Hematopoietic multipotent progenitor cell treated with erythropoietin and hydrocortisone succinate and interleukin-3 and kit ligand, for 6 days (in vitro differentiated cells): ENCODE measurements at regions not wholly inside any gene's neighbourhood (a gene's known extent, or its start where the extent isn't known, plus 50 kb on each side); places are given as distances from the start of the nearest gene placed in this dataset.
"Not testable (repeated sequence)": the region's sequence is repeated elsewhere in the genome, so short reads cannot be mapped to it uniquely, and the experiment has no call there.

Experiments used
- DNase-seq: peaks from one replicate; pipeline ENCODE4 v3.0.0-alpha.2; 2015

DNA sequence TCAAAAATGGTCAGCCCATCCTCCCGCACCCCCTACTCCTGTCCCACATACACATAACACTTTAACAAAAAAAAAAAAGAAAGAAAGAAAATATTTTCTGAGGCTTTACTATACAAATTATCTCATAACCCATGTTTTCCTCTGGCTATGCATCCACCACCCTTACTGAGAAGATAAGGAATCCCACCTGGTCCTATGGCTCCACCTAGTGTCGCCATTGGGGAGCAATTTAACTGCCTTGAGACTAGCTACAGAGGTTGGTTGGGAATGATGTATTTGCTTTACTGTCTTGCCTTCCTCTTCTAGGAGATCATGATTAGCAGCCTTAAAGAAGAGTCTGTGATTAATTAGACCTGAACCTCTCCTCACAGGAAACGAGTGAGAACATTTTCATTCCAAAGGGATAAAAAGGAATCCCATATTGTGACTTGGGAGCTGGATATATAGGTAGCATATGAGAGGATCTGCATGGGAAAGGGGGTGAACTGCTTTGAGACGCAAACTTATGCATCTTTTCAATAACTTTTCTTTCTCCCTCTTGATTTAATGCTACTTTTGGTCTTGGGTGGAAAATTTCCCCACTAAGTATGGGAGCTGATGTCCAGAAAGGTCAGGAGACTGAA is 77.7 kb upstream of the SELENOP start:
- peak; percentile 94 for DNase-seq

GRCh38 chr5:42888771-42889170 is 77.1 kb upstream of the SELENOP start:
- DNase-seq = no peak

- DNase-seq = no peak
Measured at GRCh38 chr5:42887575-42887974, 75.9 kb upstream of the SELENOP start.

DNA sequence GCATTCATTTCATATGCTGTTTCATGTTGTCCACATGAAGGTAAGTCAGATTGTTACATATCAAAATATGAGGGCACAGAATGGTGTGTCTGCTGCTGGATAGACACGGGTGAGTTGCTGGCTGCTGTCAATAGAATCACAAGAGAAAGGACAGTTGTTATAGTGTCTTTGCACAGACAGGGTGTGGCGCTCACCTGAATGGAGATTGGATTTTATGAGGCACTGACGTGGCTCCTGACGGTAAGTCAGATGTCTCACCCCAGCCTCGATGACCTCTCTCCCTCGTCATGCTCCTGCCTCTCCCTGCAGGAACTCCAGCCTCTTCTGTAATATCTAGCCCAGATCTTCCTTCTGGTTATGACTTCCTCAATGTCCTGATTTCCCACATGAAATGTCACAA is 75.4 kb upstream of the SELENOP start:
- no peak for DNase-seq

DNA sequence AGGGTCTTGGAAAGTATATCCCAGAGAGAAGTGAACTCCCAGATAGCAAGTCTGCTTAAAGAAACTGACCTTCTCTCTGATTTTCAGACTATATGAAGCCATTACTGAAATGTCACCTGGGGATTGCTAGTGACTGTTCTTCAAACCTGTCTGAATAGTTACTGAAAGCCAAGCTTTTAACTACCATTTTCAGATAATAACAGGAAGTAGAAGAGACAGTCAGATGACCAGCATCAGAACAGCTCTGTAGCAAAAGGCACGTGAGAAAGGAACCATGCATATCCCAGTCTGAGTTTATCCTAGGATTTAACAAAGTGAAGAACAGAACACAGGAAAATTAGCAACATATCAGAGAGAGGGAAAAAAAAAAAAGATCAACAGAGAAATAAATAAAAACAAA is 74.9 kb upstream of the SELENOP start:
- no peak for DNase-seq

GRCh38 chr5:42884326-42884725 is 72.6 kb upstream of the SELENOP start:
- no peak for DNase-seq

GRCh38 chr5:42881416-42882117 is 69.9 kb upstream of the SELENOP start:
- no peak for DNase-seq

DNA sequence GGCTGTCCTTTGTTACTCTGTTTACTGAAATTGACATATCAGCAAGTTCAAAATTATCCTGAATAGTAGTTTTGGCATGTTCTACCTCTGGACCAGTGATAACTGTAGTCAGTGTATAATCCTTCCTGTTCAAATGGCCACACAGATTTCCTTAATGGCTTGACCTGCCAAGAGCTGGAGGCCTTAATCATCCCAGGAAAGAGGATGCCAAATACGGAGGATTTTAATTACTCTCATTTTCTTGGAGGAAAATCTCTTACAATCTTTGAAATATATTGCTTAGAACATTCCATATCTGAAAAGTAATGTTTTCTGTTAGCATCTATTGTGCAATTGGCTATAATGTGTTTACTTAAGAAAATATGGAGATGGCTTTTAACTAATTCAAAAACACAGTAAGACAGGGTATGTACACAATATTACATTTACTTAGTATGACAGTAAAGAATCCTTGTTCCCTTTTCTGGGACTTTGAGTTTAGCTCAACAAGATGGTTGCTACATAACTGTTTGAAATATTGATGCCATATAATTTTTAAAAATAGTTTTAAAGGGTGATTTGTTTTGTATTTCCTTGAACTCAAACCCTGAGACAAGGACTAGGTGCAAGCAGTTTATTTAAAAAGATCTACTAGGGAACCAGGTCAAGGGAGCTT is 68.9 kb upstream of the SELENOP start:
- no peak for DNase-seq

DNA sequence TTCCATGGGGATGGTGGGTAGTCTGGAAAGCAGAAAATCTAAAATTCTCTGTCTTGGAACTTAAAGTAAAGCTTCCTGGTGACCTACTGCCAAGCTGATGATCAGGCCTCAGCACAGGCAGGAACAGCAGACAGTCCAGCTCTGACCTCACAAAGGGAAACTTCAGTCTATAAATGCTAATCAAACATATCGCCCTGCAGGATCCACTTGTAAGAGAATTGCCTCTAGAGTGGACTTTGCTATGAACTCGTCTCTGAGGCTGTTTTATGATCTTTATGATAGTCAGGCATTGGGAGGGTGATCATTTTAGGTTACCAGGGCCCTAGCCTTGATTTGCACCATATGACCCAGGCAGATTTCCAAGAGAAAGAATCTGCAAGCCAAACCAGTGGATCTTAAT is 67.6 kb upstream of the SELENOP start:
- no peak for DNase-seq

DNA sequence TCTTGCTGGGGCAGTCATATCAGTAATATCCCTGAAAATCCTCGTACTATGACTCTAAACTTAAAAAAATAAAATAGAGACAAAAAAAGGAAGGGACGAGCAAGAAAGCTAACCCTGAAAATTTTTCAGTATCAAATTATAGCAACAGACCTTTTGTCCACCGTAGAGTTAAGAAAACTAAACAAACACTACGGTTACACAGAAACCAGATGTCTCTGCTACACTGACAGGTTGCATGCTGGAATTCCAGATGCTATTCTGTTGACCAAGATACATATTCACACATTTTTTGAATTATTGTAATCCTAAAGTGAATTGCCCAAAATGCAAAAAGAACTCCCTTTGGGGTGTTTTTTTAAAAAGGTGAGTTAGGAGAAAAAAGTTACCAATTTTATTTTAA is 66.9 kb upstream of the SELENOP start:
- DNase-seq = no peak

DNA sequence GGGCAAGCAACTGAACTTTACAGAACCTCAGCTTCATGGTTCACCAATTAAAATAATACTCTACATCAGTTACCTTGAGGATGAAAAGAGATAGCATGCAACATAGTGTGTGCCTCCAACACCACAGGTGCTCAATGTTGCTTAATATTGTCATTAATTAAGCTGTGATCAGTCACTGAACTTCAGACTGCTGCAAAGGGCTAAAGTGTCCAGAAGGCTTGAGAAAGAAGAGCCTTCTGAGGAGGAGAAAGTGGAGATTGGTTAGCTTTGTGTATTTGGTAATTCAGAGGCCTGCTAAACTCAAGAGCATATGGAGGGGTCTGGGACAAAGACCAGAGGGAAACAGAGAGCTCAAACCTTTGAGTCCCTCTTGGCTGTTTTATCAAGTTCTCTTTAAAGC is 66.3 kb upstream of the SELENOP start:
- DNase-seq = no peak

GRCh38 chr5:42877431-42877830 is 65.7 kb upstream of the SELENOP start:
- no peak for DNase-seq

DNA sequence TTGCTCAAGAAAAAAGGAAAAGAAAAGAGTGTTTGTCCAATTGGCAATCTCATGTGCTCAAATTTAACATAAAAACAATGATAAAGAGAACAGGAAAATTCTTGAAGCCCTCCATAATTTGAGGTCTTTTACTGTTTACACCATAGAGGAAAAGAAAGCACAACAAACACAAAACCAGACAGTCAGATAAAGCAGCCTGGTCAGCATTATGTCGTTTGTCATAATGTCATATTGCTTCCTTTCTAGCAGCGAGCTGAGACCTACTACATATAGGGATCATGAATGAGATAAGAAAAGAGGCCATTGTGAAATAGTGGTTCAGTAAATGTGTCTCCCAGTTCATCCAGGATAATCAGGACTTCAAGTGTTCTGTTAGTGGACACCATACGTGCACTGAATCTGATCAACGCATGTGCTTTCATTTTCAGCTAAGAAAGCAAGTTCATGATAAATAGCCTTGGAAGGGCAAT is 64.7 kb upstream of the SELENOP start:
- DNase-seq = peak; percentile 56

- no peak for DNase-seq
Measured at GRCh38 chr5:42875785-42876374, 64.2 kb upstream of the SELENOP start.

GRCh38 chr5:42875211-42875610 is 63.5 kb upstream of the SELENOP start:
- DNase-seq = no peak

DNA sequence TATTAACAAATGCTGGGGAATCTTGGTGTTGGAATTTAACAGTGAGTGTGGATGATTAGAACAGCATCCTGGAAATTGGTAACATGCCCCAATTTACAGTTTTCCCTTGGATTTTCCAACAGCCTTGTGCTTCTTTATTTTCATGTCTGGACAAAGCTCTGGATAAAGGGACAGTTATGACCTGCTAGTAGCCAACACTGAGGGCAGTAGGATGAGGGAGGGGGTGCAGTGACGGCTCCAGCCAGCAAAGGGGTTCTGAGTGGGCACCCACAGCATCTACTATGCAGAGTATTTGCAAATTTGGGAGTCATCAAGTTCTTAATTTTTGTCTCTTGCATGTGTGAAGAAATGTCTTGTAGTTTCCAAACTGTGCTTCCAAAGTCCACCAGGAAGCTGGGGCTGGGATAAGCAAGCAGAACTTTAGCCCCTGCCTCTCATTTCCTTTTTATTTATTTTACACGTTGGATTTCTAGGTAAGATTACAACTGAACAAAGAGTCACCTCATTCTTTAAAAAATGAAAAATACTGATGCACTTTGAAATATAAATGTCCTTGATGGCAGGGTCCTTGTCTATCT is 63.0 kb upstream of the SELENOP start:
- no peak for DNase-seq

DNA sequence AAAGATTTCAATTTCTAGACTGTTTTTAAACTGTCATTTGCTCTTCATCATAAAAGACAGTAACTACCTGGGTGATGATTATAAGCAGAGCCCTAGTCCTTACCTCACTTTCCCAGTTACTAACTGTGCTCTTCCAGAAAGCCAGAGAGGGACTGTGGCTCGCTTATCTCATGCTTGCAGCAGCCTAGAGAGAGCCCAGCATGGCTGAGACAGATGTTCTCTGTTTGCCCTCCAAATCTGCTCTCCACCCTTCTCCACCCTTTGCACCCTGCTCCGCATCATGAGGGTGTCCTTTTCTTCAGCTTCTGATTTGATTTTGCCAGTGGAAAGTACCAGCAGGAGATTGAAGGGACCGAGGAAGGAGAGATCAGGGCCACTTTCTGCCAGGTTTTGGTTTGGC is 61.2 kb upstream of the SELENOP start:
- DNase-seq = peak; percentile 89

GRCh38 chr5:42870882-42871418 is 59.3 kb upstream of the SELENOP start:
- DNase-seq = peak; percentile 25

- DNase-seq = not testable (repeated sequence)
Measured at GRCh38 chr5:42868417-42868816, 56.7 kb upstream of the SELENOP start.

GRCh38 chr5:42864749-42865148 is 53.1 kb upstream of the SELENOP start:
- not testable (repeated sequence) for DNase-seq
